Central memory CD4-positive, alpha-beta T cell (primary cell): ENCODE measurements at regions not wholly inside any gene's neighbourhood (a gene's known extent, or its start where the extent isn't known, plus 50 kb on each side); places are given as distances from the start of the nearest gene placed in this dataset.

Experiments used
- DNase-seq: peaks from one replicate; pipeline ENCODE4 v3.0.0; 2022

- no peak for DNase-seq
These were observed 211.5 kb upstream of the MIR17HG start for GRCh38 chr13:91135968-91136367.

- DNase-seq, result no peak
These were observed 210.7 kb upstream of the MIR17HG start for GRCh38 chr13:91136806-91137205.

- no peak for DNase-seq
These were observed 208.3 kb upstream of the MIR17HG start for GRCh38 chr13:91139232-91139631.

GRCh38 chr13:91141543-91142061, 205.9 kb upstream of the MIR17HG start:
- no peak for DNase-seq

- DNase-seq, result no peak
These were observed 204.9 kb upstream of the MIR17HG start for GRCh38 chr13:91142572-91142971.

GRCh38 chr13:91144054-91144453, 203.4 kb upstream of the MIR17HG start:
- no peak for DNase-seq

GRCh38 chr13:91144486-91144885, 203.0 kb upstream of the MIR17HG start:
- no peak for DNase-seq

GRCh38 chr13:91145571-91146205, 201.8 kb upstream of the MIR17HG start:
- DNase-seq, result no peak

GRCh38 chr13:91146601-91147000, 200.9 kb upstream of the MIR17HG start:
- no peak for DNase-seq

GRCh38 chr13:91148098-91148497, 199.4 kb upstream of the MIR17HG start:
- no peak for DNase-seq

GRCh38 chr13:91151921-91152320, 195.6 kb upstream of the MIR17HG start:
- no peak for DNase-seq

GRCh38 chr13:91153372-91153771, 194.1 kb upstream of the MIR17HG start:
- no peak for DNase-seq

- no peak for DNase-seq
These were observed 192.7 kb upstream of the MIR17HG start for GRCh38 chr13:91154558-91155353.

- no peak for DNase-seq
These were observed 191.9 kb upstream of the MIR17HG start for GRCh38 chr13:91155512-91156114.

GRCh38 chr13:91157273-91158016, 190.0 kb upstream of the MIR17HG start:
- DNase-seq, result no peak

GRCh38 chr13:91158017-91158395, 189.5 kb upstream of the MIR17HG start:
- DNase-seq, result no peak

- no peak for DNase-seq
These were observed 185.3 kb upstream of the MIR17HG start for GRCh38 chr13:91162180-91162579.

- no peak for DNase-seq
These were observed 184.9 kb upstream of the MIR17HG start for GRCh38 chr13:91162589-91162988.

- DNase-seq, result no peak
These were observed 181.7 kb upstream of the MIR17HG start for GRCh38 chr13:91165758-91166157.

GRCh38 chr13:91166714-91167511, 180.6 kb upstream of the MIR17HG start:
- no peak for DNase-seq

- DNase-seq, result no peak
These were observed 179.6 kb upstream of the MIR17HG start for GRCh38 chr13:91167706-91168385.

GRCh38 chr13:91168386-91168711, 179.1 kb upstream of the MIR17HG start:
- DNase-seq, result no peak
